Smooth muscle cell (in vitro differentiated cells): ENCODE measurements at regions not wholly inside any gene's neighbourhood (a gene's known extent, or its start where the extent isn't known, plus 50 kb on each side); places are given as distances from the start of the nearest gene placed in this dataset.

Source experiments
- DNase-seq: peaks from one replicate; lab custom pipeline; 2025; ENCODE audit not compliant: unreplicated experiment; lab: John Stamatoyannopoulos, UW
- H2AFZ ChIP-seq: fragments of 200-600 bp; sonication (generic); 2 replicates; pipeline ENCODE4 v1.6.0; 2016; ENCODE audit warnings: antibody characterized with exemption, low read depth, mild to moderate bottlenecking
- H3F3A ChIP-seq: fragments of 200-600 bp; sonication (generic); 2 replicates; pipeline ENCODE4 v1.6.0; 2017; ENCODE audit warnings: antibody characterized with exemption, low read depth
- H3K27ac ChIP-seq: fragments of 200-600 bp; sonication (generic); 2 replicates; pipeline ENCODE4 v1.5.1; 2016; ENCODE audit warnings: low read depth, mild to moderate bottlenecking
- H3K27me3 ChIP-seq: fragments of 200-600 bp; sonication (generic); 2 replicates; pipeline ENCODE4 v1.6.1; 2016; ENCODE audit warnings: low read depth, mild to moderate bottlenecking
- H3K36me3 ChIP-seq: fragments of 200-600 bp; sonication (generic); 2 replicates; pipeline ENCODE4 v1.5.1; 2016; ENCODE audit warnings: low read depth
- H3K4me1 ChIP-seq: fragments of 200-600 bp; sonication (generic); 2 replicates; pipeline ENCODE4 v1.5.1; 2016; ENCODE audit warnings: low read depth
- H3K4me2 ChIP-seq: fragments of 200-600 bp; sonication (generic); 2 replicates; pipeline ENCODE4 v1.6.0; 2016; ENCODE audit warnings: mild to moderate bottlenecking
- H3K4me3 ChIP-seq: fragments of 200-600 bp; sonication (generic); 2 replicates; pipeline ENCODE4 v1.5.1; 2016; ENCODE audit warnings: mild to moderate bottlenecking
- H3K79me2 ChIP-seq: fragments of 200-600 bp; sonication (generic); 2 replicates; pipeline ENCODE4 v1.6.0; 2016; ENCODE audit warnings: low read depth, mild to moderate bottlenecking
- H3K9ac ChIP-seq: fragments of 200-600 bp; sonication (generic); 2 replicates; pipeline ENCODE4 v1.6.0; 2016; ENCODE audit warnings: low read depth
- H3K9me3 ChIP-seq: fragments of 200-600 bp; sonication (generic); replicated peaks from 2 replicates; pipeline ENCODE4 v1.5.1; 2016; ENCODE audit warnings: low read depth
- H4K20me1 ChIP-seq: fragments of 200-600 bp; sonication (generic); 2 replicates; pipeline ENCODE4 v1.6.0; 2016; ENCODE audit warnings: low read depth
- CTCF ChIP-seq: fragments of 200-600 bp; sonication (generic); IDR thresholded peaks from 2 replicates; pipeline ENCODE4 v1.5.1; 2017; ENCODE audit warnings: borderline replicate concordance, mild to moderate bottlenecking, antibody characterized with exemption; ENCODE audit not compliant: insufficient read depth, poor library complexity, severe bottlenecking
- WGBS: methylation state at CpG from one replicate; pipeline ENCODE4 v1.1.7; 2016; ENCODE audit warnings: low lambda C conversion rate; 5-methylcytosine and 5-hydroxymethylcytosine counted together

DNA sequence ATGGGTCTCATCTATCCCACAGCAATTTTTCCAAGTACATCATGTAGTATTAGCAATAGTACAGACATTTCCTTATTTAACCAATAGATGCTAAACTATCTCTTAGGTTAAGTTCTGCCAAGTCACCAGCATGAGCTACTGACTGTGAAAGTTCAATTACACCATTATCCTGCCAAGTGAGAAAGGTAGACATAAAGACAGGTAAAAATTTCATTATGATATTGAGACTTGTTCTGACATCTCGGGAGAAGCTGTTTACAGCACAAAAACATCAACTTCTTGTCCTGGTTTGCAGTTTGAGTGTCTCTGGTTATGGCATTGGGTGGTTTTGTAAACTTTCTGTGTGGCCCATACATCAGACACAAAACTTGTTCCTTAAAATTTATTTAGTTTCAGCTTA, 622.4 kb upstream of the PCDH10 start:
- Histone ChIP-seq H3K4me3 (no peak overlapping the region), H3K27me3 (no peaks in the 10 kb centered on the region), H3K36me3 (no peaks in the 10 kb centered on the region), H2AFZ (no peak overlapping the region), H3K4me1 (no peaks in the 10 kb centered on the region), H4K20me1 (no peaks in the 10 kb centered on the region), H3K79me2 (no peaks in the 10 kb centered on the region), H3K4me2 (no peak overlapping the region), H3K27ac (no peak overlapping the region), H3K9me3 (no peaks in the 10 kb centered on the region), H3K9ac (no peak overlapping the region), H3F3A (no peaks in the 10 kb centered on the region)
- WGBS: 75% methylated on average over 1 of the region's 1 CpG
- no peak for DNase-seq
- no peak for TF ChIP-seq CTCF

DNA sequence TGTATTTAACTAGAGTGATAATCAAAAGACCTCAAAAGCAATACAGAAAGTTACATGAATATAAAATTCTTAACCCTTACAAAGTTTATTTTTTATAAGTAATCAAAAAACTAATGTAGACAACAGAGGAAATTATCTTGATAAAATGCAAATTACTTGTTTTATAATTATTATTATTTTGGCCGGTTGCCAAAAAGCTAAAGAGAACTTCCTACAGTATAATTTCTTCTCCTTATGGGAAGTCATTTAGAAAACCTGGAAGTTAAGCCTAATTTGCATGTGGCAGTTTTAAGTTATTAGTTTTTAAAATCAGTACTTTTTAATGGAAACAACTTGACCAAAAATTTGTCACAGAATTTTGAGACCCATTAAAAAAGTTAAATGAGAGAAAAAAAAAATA, 621.3 kb upstream of the PCDH10 start:
- TF ChIP-seq CTCF: no peak
- H3K4me1 ChIP-seq: no peaks in the 10 kb centered on the region
- H3K27ac ChIP-seq: no peak overlapping the region
- no peaks in the 10 kb centered on the region for H3K9me3 ChIP-seq
- H3F3A ChIP-seq: no peaks in the 10 kb centered on the region
- no peaks in the 10 kb centered on the region for H3K36me3 ChIP-seq
- 95% methylated on average over 1 of the region's 1 CpG for WGBS
- H3K9ac ChIP-seq: no peak overlapping the region
- no peak overlapping the region for H3K4me2 ChIP-seq
- H3K27me3 ChIP-seq: no peaks in the 10 kb centered on the region
- no peak for DNase-seq
- no peaks in the 10 kb centered on the region for H4K20me1 ChIP-seq
- H3K4me3 ChIP-seq: no peak overlapping the region
- no peaks in the 10 kb centered on the region for H3K79me2 ChIP-seq
- H2AFZ ChIP-seq: no peak overlapping the region

DNA sequence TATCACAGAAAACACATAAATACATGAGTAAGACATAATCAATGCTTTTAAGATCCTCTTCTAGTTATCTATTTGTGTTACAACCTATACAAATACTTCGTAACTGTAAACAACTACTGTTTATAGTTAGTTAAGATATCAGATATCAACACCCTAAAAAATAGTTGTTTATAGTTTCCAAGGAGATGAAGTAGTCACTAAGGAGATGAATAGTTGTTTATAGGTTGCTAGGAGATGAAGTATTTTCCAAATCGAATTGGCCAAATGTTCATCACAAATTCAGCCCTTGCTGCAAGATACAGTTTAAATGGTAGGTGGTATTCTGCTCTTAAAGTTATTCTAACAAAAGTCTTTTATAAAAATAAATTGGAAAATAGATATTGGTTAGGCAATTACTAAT, 618.2 kb upstream of the PCDH10 start:
- H3K79me2 ChIP-seq: no peaks in the 10 kb centered on the region
- no peaks in the 10 kb centered on the region for H3K27me3 ChIP-seq
- H3F3A ChIP-seq: no peaks in the 10 kb centered on the region
- H4K20me1 ChIP-seq: no peaks in the 10 kb centered on the region
- no peak overlapping the region for H2AFZ ChIP-seq
- no peaks in the 10 kb centered on the region for H3K36me3 ChIP-seq
- no peak overlapping the region for H3K9ac ChIP-seq
- no peak overlapping the region for H3K4me3 ChIP-seq
- H3K4me1 ChIP-seq: no peaks in the 10 kb centered on the region
- no peaks in the 10 kb centered on the region for H3K9me3 ChIP-seq
- H3K4me2 ChIP-seq: no peak overlapping the region
- 72% methylated on average over 2 of the region's 2 CpGs for WGBS
- no peak for DNase-seq
- TF ChIP-seq CTCF: no peak
- H3K27ac ChIP-seq: no peak overlapping the region

DNA sequence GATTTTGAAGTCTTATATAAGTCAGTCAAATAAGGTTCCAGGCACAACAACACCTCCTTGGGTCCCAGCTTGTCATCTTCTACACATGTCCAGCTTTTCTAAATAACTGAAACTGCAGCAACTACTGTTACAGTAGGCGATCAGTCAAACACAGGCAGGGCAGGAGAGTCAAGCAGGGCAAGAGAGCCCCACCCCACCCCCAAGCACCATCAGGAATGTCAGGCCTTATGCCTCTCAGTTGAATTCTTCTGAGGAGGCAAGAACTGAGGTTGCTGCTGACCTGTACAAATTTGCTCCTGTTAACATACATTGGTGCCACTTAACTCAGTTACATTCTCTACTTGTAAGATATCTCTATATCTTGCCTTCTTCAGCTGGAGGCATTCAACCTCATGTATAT, 608.8 kb upstream of the PCDH10 start:
- Histone ChIP-seq H3K4me3 (no peak overlapping the region), H4K20me1 (no peaks in the 10 kb centered on the region), H3K4me1 (no peaks in the 10 kb centered on the region), H3K36me3 (no peaks in the 10 kb centered on the region), H3F3A (no peaks in the 10 kb centered on the region), H2AFZ (no peak overlapping the region), H3K27me3 (no peaks in the 10 kb centered on the region), H3K79me2 (no peaks in the 10 kb centered on the region), H3K9ac (no peak overlapping the region), H3K4me2 (no peak overlapping the region), H3K9me3 (peaks cover 2% of the 10 kb centered on the region), H3K27ac (no peak overlapping the region)
- TF ChIP-seq CTCF: no peak
- no peak for DNase-seq
- 92% methylated on average over 1 of the region's 1 CpG for WGBS
